Activated T-cell treated with anti-CD3 and anti-CD28 coated beads, Interleukin-2, amount 50 U/mL, for 4 hours (primary cell): ENCODE measurements at regions not wholly inside any gene's neighbourhood (a gene's known extent, or its start where the extent isn't known, plus 50 kb on each side); places are given as distances from the start of the nearest gene placed in this dataset.

Source experiments
- ATAC-seq, 2 donors: fragments of 200-7000 bp; cut with Tn5 transposase; one replicate each; pipeline ENCODE4 v1.10.0; 2021
- DNase-seq: peaks from one replicate; pipeline ENCODE4 v3.0.0-alpha.2; 2020
- H3K27me3 Mint-ChIP-seq: one replicate; pipeline ENCODE4 v1.8.0; 2021; ENCODE audit warnings: low read depth, mixed read lengths
- H3K36me3 Mint-ChIP-seq: one replicate; pipeline ENCODE4 v1.8.0; 2022; ENCODE audit warnings: mixed read lengths; ENCODE audit not compliant: insufficient read depth
- H3K4me1 Mint-ChIP-seq: one replicate; pipeline ENCODE4 v1.8.0; 2021; ENCODE audit warnings: low read depth, mixed read lengths
- H3K4me3 Mint-ChIP-seq: one replicate; pipeline ENCODE4 v1.8.0; 2021; ENCODE audit warnings: mild to moderate bottlenecking, moderate library complexity, mixed read lengths
- H3K9me3 Mint-ChIP-seq: one replicate; pipeline ENCODE4 v1.8.0; 2021; ENCODE audit warnings: mixed read lengths

GRCh38 chr4:129378364-129378763 is 282.4 kb downstream of the C4orf33 start:
- no peaks in the 10 kb centered on the region for H3K36me3 Mint-ChIP-seq
- ATAC-seq: no peak
- H3K4me3 Mint-ChIP-seq: no peak overlapping the region
- no peak for DNase-seq
- no peaks in the 10 kb centered on the region for H3K9me3 Mint-ChIP-seq
- H3K4me1 Mint-ChIP-seq: no peaks in the 10 kb centered on the region
- peaks cover 2% of the 10 kb centered on the region for H3K27me3 Mint-ChIP-seq

- Mint-ChIP-seq H3K4me3 (no peak overlapping the region), H3K4me1 (no peaks in the 10 kb centered on the region), H3K36me3 (no peaks in the 10 kb centered on the region), H3K27me3 (peaks cover 2% of the 10 kb centered on the region), H3K9me3 (no peaks in the 10 kb centered on the region)
- ATAC-seq (no peak), DNase-seq (no peak)
These were observed 283.5 kb downstream of the C4orf33 start for GRCh38 chr4:129379429-129379828.

- Mint-ChIP-seq H3K27me3 (peaks cover 2% of the 10 kb centered on the region), H3K4me1 (no peaks in the 10 kb centered on the region), H3K4me3 (no peak overlapping the region), H3K36me3 (no peaks in the 10 kb centered on the region), H3K9me3 (no peaks in the 10 kb centered on the region)
- no peak for ATAC-seq
- no peak for DNase-seq
These were observed 289.0 kb downstream of the C4orf33 start for GRCh38 chr4:129384974-129385373.

GRCh38 chr4:129387666-129388065 is 291.7 kb downstream of the C4orf33 start:
- Mint-ChIP-seq H3K27me3 (no peaks in the 10 kb centered on the region), H3K4me3 (no peak overlapping the region), H3K9me3 (no peaks in the 10 kb centered on the region), H3K36me3 (no peaks in the 10 kb centered on the region), H3K4me1 (no peaks in the 10 kb centered on the region)
- ATAC-seq (no peak), DNase-seq (no peak)

GRCh38 chr4:129393976-129394375 is 298.0 kb downstream of the C4orf33 start:
- no peak for DNase-seq
- Mint-ChIP-seq H3K9me3 (peaks cover 6% of the 10 kb centered on the region), H3K4me1 (no peaks in the 10 kb centered on the region), H3K4me3 (no peak overlapping the region), H3K27me3 (no peaks in the 10 kb centered on the region), H3K36me3 (no peaks in the 10 kb centered on the region)
- no peak for ATAC-seq

- H3K36me3 Mint-ChIP-seq: no peaks in the 10 kb centered on the region
- no peak for DNase-seq
These were observed 298.7 kb downstream of the C4orf33 start for GRCh38 chr4:129394635-129395034.

GRCh38 chr4:129403848-129404247 is 307.9 kb downstream of the C4orf33 start:
- H3K27me3 Mint-ChIP-seq: no peaks in the 10 kb centered on the region
- no peaks in the 10 kb centered on the region for H3K36me3 Mint-ChIP-seq
- H3K4me1 Mint-ChIP-seq: no peaks in the 10 kb centered on the region
- peaks cover 12% of the 10 kb centered on the region for H3K9me3 Mint-ChIP-seq
- DNase-seq (no peak), ATAC-seq (no peak)
- no peak overlapping the region for H3K4me3 Mint-ChIP-seq

More at GRCh38 chr4:129394635-129395034, 298.7 kb downstream of the C4orf33 start:
- Mint-ChIP-seq H3K4me3 (no peak overlapping the region), H3K4me1 (no peaks in the 10 kb centered on the region), H3K9me3 (peaks cover 10% of the 10 kb centered on the region), H3K27me3 (no peaks in the 10 kb centered on the region)
- ATAC-seq: no peak

GRCh38 chr4:129410115-129410514 is 314.2 kb downstream of the C4orf33 start:
- Mint-ChIP-seq H3K9me3 (no peaks in the 10 kb centered on the region), H3K36me3 (no peaks in the 10 kb centered on the region), H3K4me3 (no peak overlapping the region), H3K27me3 (peaks cover 1% of the 10 kb centered on the region), H3K4me1 (no peaks in the 10 kb centered on the region)
- ATAC-seq: no peak
- DNase-seq: no peak

- DNase-seq (no peak), ATAC-seq (no peak)
- Mint-ChIP-seq H3K27me3 (no peaks in the 10 kb centered on the region), H3K4me3 (no peak overlapping the region), H3K4me1 (no peaks in the 10 kb centered on the region), H3K9me3 (peaks cover 4% of the 10 kb centered on the region), H3K36me3 (no peaks in the 10 kb centered on the region)
These were observed 319.1 kb downstream of the C4orf33 start for GRCh38 chr4:129415004-129415403.

- H3K4me1 Mint-ChIP-seq: no peaks in the 10 kb centered on the region
- H3K27me3 Mint-ChIP-seq: no peaks in the 10 kb centered on the region
- H3K4me3 Mint-ChIP-seq: no peak overlapping the region
- DNase-seq: no peak
- H3K9me3 Mint-ChIP-seq: peaks cover 4% of the 10 kb centered on the region
- no peaks in the 10 kb centered on the region for H3K36me3 Mint-ChIP-seq
- ATAC-seq: no peak
These were observed 324.7 kb downstream of the C4orf33 start for GRCh38 chr4:129420637-129421036.

- DNase-seq (no peak), ATAC-seq (no peak)
- Mint-ChIP-seq H3K27me3 (no peaks in the 10 kb centered on the region), H3K36me3 (no peaks in the 10 kb centered on the region), H3K4me3 (no peak overlapping the region), H3K9me3 (no peaks in the 10 kb centered on the region), H3K4me1 (no peaks in the 10 kb centered on the region)
These were observed 326.3 kb downstream of the C4orf33 start for GRCh38 chr4:129422277-129422676.

GRCh38 chr4:129428454-129428853 is 332.5 kb downstream of the C4orf33 start:
- Mint-ChIP-seq H3K4me3 (no peak overlapping the region), H3K27me3 (no peaks in the 10 kb centered on the region), H3K9me3 (no peaks in the 10 kb centered on the region), H3K36me3 (no peaks in the 10 kb centered on the region), H3K4me1 (no peaks in the 10 kb centered on the region)
- DNase-seq (no peak), ATAC-seq (no peak)

GRCh38 chr4:129429581-129430320 is 333.8 kb downstream of the C4orf33 start:
- no peaks in the 10 kb centered on the region for H3K9me3 Mint-ChIP-seq
- H3K36me3 Mint-ChIP-seq: no peaks in the 10 kb centered on the region
- no peaks in the 10 kb centered on the region for H3K27me3 Mint-ChIP-seq
- DNase-seq: no peak
- ATAC-seq: no peak
- no peak overlapping the region for H3K4me3 Mint-ChIP-seq
- H3K4me1 Mint-ChIP-seq: no peaks in the 10 kb centered on the region

GRCh38 chr4:129437347-129437746 is 341.4 kb downstream of the C4orf33 start:
- Mint-ChIP-seq H3K9me3 (no peaks in the 10 kb centered on the region), H3K27me3 (no peaks in the 10 kb centered on the region)
- no peak for ATAC-seq

GRCh38 chr4:129438456-129438981 is 342.6 kb downstream of the C4orf33 start:
- Mint-ChIP-seq H3K9me3 (no peaks in the 10 kb centered on the region), H3K27me3 (no peaks in the 10 kb centered on the region), H3K4me3 (no peak overlapping the region), H3K4me1 (no peaks in the 10 kb centered on the region), H3K36me3 (no peaks in the 10 kb centered on the region)
- no peak for ATAC-seq
- DNase-seq: no peak

More at GRCh38 chr4:129437347-129437746, 341.4 kb downstream of the C4orf33 start:
- no peak for DNase-seq
- no peaks in the 10 kb centered on the region for H3K36me3 Mint-ChIP-seq
- no peak overlapping the region for H3K4me3 Mint-ChIP-seq
- H3K4me1 Mint-ChIP-seq: no peaks in the 10 kb centered on the region
